ENCODE measurements at regions not wholly inside any gene's neighbourhood (a gene's known extent, or its start where the extent isn't known, plus 50 kb on each side); places are given as distances from the start of the nearest gene placed in this dataset.

- H3K27me3 Mint-ChIP-seq (ENCODE audit: insufficient read depth, unreplicated experiment), result peaks cover 3% of the 10 kb centered on the region
- no peaks in the 10 kb centered on the region for H3K9me3 ChIP-seq
- no TSS peak for BruUV-seq (replicated peaks)
- no peak overlapping the region for H3K4me3 Mint-ChIP-seq (ENCODE audit: unreplicated experiment)
- intact Hi-C loops (cut with micrococcal nuclease; ENCODE audit: unreplicated experiment), result no loop called here
- H3K36me3 ChIP-seq (ENCODE audit: control insufficient read depth, insufficient read depth, low read length), result no peaks in the 10 kb centered on the region
- no peaks in the 10 kb centered on the region for H3K4me1 Mint-ChIP-seq (ENCODE audit: low read depth, unreplicated experiment)
- TF ChIP-seq CTCF (IDR thresholded peaks at IDR 0.05; ENCODE audit: insufficient read depth in 1 of 2, low read depth in 1 of 2, low read length in 1 of 2, severe bottlenecking in 1 of 2, unreplicated experiment in 1 of 2), result no peak
- no peaks in the 10 kb centered on the region for H3K36me3 Mint-ChIP-seq (ENCODE audit: insufficient read depth, unreplicated experiment)
- no peaks in the 10 kb centered on the region for H3K27me3 ChIP-seq (replicated peaks; ENCODE audit: control insufficient read depth, insufficient read depth, low read length)
- no peaks in the 10 kb centered on the region for H3K4me1 ChIP-seq
- POLR2A ChIA-PET, result no interaction called here
- DNase-seq, result no peak
- no peak overlapping the region for H3K4me3 ChIP-seq (ENCODE audit: low read depth, low read length)
- CTCF ChIA-PET, result no interaction called here
- H3K27ac Mint-ChIP-seq (ENCODE audit: unreplicated experiment), result no peak overlapping the region
- H3K9me3 Mint-ChIP-seq (ENCODE audit: unreplicated experiment), result no peaks in the 10 kb centered on the region
Measured at GRCh38 chr13:37338726-37339385, 233.4 kb upstream of the CSNK1A1L start.

- no TSS peak for BruUV-seq (replicated peaks)
- Mint-ChIP-seq H3K4me1 (ENCODE audit: low read depth, unreplicated experiment) (no peaks in the 10 kb centered on the region), H3K27ac (ENCODE audit: unreplicated experiment) (no peak overlapping the region), H3K4me3 (ENCODE audit: unreplicated experiment) (no peak overlapping the region), H3K9me3 (ENCODE audit: unreplicated experiment) (peaks cover 13% of the 10 kb centered on the region), H3K27me3 (ENCODE audit: insufficient read depth, unreplicated experiment) (peaks cover 4% of the 10 kb centered on the region), H3K36me3 (ENCODE audit: insufficient read depth, unreplicated experiment) (no peaks in the 10 kb centered on the region)
- TF ChIP-seq CTCF (IDR thresholded peaks at IDR 0.05; ENCODE audit: insufficient read depth in 1 of 2, low read depth in 1 of 2, low read length in 1 of 2, severe bottlenecking in 1 of 2, unreplicated experiment in 1 of 2), result no peak
- H3K36me3 ChIP-seq (ENCODE audit: control insufficient read depth, insufficient read depth, low read length), result no peaks in the 10 kb centered on the region
- no peak overlapping the region for H3K4me3 ChIP-seq (ENCODE audit: low read depth, low read length)
- CTCF ChIA-PET, result no interaction called here
- H3K9me3 ChIP-seq, result no peaks in the 10 kb centered on the region
- H3K4me1 ChIP-seq, result no peaks in the 10 kb centered on the region
- intact Hi-C loops (cut with micrococcal nuclease; ENCODE audit: unreplicated experiment), result no loop called here
- POLR2A ChIA-PET, result no interaction called here
- DNase-seq, result no peak
- H3K27me3 ChIP-seq (replicated peaks; ENCODE audit: control insufficient read depth, insufficient read depth, low read length), result no peaks in the 10 kb centered on the region
Measured at GRCh38 chr13:37326334-37326733, 220.9 kb upstream of the CSNK1A1L start.

DNA sequence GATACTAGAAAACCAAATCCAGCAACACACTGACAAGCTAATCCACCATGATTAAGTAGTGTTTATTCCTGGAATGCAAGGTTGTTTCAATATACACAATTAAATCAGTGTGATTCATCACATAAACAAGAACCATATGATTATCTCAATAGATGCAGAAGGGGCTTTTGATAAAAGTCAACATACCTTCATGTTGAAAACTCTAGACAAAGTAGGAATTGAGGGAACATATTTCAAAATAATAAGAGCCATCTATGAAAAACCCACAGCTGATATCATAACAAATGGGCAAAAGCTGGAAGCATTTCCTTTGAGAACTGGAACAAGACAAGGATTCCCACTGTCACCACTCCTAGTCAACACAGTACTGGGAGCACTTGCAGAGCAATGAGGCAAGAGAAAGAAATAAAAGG lies 213.6 kb upstream of the CSNK1A1L start:
- H3K9me3 Mint-ChIP-seq (ENCODE audit: unreplicated experiment), result peaks cover 11% of the 10 kb centered on the region
- H3K27me3 ChIP-seq (replicated peaks; ENCODE audit: control insufficient read depth, insufficient read depth, low read length), result no peaks in the 10 kb centered on the region
- no peaks in the 10 kb centered on the region for H3K36me3 ChIP-seq (ENCODE audit: control insufficient read depth, insufficient read depth, low read length)
- intact Hi-C loops (cut with micrococcal nuclease; ENCODE audit: unreplicated experiment), result no loop called here
- BruUV-seq (replicated peaks), result no TSS peak
- TF ChIP-seq CTCF (IDR thresholded peaks at IDR 0.05; ENCODE audit: insufficient read depth in 1 of 2, low read depth in 1 of 2, low read length in 1 of 2, severe bottlenecking in 1 of 2, unreplicated experiment in 1 of 2), result no peak
- H3K4me1 Mint-ChIP-seq (ENCODE audit: low read depth, unreplicated experiment), result no peaks in the 10 kb centered on the region
- no peak overlapping the region for H3K4me3 ChIP-seq (ENCODE audit: low read depth, low read length)
- no peaks in the 10 kb centered on the region for H3K4me1 ChIP-seq
- no peak overlapping the region for H3K4me3 Mint-ChIP-seq (ENCODE audit: unreplicated experiment)
- no peak for DNase-seq
- ChIA-PET POLR2A (no interaction called here), CTCF (no interaction called here)
- no peaks in the 10 kb centered on the region for H3K9me3 ChIP-seq
- no peak overlapping the region for H3K27ac Mint-ChIP-seq (ENCODE audit: unreplicated experiment)
- peaks cover 3% of the 10 kb centered on the region for H3K27me3 Mint-ChIP-seq (ENCODE audit: insufficient read depth, unreplicated experiment)
- H3K36me3 Mint-ChIP-seq (ENCODE audit: insufficient read depth, unreplicated experiment), result peaks cover 4% of the 10 kb centered on the region

Measured in Caco-2 (cell line).